Inferior parietal cortex (tissue), 1 donor: ENCODE measurements at regions not wholly inside any gene's neighbourhood (a gene's known extent, or its start where the extent isn't known, plus 50 kb on each side); places are given as distances from the start of the nearest gene placed in this dataset.

Source experiments
- DNase-seq: peaks from one replicate; pipeline ENCODE4 v3.0.0-alpha.2; 2016; ENCODE audit errors: extremely low spot score

GRCh38 chr9:107118863-107119624 is 164.0 kb upstream of the RAD23B start:
- DNase-seq, result no peak

DNA sequence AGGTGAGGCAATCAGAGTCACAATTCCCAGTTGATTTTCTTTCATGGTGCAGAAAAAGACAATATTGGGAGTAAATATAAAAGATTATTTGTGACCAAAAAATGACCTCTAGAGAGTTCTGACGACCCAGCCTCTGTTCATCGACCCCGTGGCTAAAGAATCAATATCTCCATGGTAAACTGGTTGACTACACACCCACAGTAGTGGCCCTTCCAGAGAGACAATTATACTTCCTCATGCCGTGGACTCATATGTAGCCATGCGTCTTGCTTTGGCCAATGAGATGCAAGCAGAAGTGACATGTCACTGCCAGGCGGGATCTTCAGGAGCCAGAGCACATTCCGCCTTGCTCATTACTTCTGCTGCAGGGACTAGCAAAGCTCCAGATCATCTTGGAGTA is 163.3 kb upstream of the RAD23B start:
- DNase-seq, result no peak

GRCh38 chr9:107123389-107123788 is 159.7 kb upstream of the RAD23B start:
- DNase-seq, result no peak

DNA sequence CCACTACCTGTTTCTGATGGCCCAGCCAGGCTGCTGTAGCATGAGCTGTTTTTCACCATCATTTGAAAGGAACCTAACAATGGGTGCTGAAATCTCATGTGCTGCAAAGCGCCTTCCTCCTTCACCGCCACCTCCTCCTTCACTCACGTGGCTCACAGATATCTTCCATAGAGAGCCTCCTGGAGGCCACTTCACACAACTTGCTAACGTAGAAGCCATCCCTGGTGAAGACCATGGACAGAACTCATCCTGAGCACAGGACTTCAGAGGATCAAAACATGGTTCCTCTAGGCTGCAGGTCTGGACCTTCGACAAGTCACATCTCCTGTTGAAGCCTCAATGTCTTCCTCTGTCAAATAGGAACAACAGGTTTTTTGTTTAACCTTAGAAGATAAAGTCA is 155.5 kb upstream of the RAD23B start:
- DNase-seq, result no peak

DNA sequence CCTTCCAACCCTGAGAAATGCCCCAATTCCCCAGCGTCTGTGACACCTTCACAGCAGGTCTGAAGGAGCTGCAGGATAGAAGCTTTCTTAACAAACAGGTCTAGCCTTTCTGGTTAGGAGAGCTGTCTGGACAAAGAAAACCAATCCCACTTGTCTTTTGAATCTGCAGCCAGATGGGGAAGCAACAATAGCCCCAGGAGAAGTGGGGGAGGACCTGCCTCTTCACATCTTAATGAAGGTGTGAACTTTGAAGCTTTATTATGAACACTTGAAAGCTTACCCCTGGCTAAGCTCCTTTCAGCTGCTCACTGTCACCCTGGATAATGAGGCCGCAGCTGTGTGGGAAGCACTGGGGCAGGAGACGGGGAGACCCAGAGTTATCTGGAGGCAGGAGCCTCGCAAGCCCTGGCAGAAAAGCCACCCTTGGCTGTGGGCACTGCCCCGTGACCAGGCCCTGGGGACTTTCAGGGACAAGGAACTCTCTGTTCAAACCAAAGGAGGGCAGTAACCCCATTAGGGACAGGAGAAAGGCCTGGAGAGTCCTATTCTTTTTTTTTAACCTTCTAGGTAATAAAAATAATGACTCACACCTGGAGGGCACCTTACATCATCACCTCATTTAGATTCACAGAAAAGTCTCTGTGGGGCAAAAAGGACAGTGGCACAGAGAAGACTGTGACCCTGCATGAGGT is 151.8 kb upstream of the RAD23B start:
- no peak for DNase-seq

DNA sequence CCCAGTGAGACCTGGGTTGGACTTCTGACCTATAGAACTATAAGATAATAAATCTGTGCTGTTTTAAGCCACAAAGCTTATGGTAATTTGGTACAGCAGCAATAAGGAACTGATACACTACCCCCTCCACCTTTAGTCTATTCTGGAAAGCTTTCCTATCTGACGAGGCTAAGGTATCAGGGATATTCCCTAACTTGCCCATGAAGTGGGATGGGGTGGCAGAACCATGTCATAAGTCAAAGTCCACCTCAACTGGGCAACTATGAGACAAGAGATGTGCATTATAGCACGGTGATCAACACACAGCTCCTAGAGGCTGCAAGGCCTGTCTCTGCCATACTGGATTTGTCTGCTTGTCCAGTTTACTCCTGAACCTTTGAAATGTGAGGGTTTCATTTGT is 146.8 kb upstream of the RAD23B start:
- DNase-seq, result no peak

GRCh38 chr9:107137495-107138202 is 145.4 kb upstream of the RAD23B start:
- peak; percentile 52 for DNase-seq

DNA sequence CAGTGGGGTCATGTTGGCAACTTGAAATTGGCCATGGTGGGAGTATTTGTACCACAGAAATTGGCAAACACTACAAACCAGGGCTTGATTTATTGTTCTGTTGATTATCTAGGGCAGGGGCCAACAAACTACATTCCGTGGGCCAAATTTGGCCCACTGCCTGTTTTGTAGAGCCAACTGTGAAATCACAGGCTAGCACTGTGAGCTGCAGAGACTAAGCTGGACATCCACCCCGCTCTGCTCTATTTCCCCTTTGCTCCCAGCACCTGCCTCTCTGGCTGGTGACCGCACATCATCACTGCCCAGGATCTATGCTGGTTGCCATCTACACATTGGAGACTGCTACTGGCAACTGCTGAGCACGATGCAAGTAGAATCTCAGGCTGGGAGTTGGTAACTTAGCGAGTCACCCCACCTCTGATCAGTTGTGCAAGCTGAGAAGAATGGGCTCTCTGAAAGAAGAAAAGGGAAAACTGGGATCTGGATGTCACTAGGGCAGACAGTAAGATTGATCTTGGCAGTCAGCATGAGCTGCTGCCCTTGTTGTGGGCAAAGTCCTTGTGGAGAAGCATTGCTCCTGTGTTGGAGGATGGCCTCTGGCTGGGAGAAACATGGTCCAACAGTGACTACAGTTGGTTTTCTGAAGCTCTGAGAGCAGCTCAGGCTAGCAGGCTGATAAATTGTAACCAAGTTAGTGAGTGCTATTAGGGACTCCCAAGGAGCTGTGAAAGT is 144.7 kb upstream of the RAD23B start:
- no peak for DNase-seq

GRCh38 chr9:107141967-107142366 is 141.1 kb upstream of the RAD23B start:
- no peak for DNase-seq

DNA sequence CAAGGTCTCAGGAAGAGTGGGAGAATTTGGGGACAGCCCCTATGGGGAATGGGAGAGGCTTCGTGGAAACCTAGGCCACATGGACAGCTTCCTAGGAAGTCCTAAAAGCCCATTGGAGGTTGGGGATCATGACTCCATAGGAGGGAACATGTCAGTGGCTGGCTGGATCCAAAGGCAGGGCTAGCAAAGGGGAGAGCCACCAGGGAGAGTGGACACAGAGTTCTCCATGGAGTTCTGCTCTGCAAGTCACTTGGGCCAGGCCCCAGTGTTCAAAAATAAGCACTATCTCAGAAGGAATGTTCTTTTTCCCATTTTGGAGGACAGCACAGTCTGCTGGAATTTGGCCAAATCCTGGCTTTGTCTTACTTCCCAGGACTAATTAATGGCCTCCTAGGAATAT is 140.6 kb upstream of the RAD23B start:
- no peak for DNase-seq

GRCh38 chr9:107142896-107143603 is 140.0 kb upstream of the RAD23B start:
- no peak for DNase-seq

DNA sequence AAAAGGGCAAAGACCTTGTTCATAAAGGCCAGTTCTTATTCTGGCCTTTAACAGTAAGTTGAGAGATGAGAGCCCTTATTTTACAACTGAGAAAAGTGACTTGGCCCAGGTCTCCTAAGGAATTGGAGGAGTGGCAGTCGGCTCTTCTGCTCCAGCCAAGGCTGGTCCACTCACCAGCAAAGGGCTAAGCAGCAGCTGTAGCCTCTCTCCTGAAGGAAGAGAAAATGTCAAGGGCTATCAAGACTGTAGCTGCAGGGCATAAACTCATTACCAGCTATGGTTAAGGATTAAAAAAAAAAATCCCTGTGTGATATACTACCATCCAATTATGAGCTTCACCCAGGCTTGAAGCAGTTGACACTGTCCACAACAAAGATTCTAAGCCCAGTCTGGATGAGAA is 138.6 kb upstream of the RAD23B start:
- no peak for DNase-seq

DNA sequence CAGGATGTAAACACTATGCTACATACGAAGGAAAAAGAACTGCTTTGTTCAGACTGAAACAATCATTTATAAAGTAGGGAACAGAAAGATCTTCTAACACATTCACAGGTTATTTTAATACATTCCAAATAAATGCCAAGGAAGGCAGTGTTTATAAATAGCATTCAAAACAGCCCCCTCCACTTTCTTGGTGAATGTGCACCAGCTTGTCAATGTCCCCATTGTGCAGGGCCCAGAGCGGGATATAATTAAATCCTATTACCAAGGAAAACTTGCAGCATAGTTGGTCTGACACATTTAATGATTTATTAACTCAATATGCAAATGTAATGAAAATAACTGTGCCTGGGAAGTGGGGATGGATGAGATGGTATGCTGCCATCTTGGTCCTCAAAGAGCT is 135.9 kb upstream of the RAD23B start:
- no peak for DNase-seq

- DNase-seq, result no peak
These were observed 134.9 kb upstream of the RAD23B start for GRCh38 chr9:107148216-107148615.

GRCh38 chr9:107149756-107150155 is 133.3 kb upstream of the RAD23B start:
- DNase-seq, result no peak

DNA sequence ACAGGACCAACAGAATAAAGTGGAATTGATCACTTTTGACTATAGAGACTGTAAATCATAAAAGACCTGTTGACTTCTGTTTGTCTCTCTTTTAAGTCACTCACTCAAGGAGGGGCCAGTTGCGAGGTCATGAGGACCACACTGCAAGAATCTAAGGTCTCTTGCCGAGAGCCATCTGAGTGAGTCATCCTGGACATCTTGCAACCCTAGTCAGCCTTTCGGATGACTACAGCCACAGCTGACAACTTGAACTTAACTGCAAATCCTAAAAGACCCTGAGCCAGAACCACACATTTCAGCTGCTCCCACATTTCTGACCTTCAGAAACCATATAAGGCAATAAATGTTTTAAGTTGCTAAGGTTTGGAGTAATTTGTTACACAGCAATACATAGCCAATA is 129.7 kb upstream of the RAD23B start:
- no peak for DNase-seq

- DNase-seq, result no peak
These were observed 128.8 kb upstream of the RAD23B start for GRCh38 chr9:107154291-107154690.

DNA sequence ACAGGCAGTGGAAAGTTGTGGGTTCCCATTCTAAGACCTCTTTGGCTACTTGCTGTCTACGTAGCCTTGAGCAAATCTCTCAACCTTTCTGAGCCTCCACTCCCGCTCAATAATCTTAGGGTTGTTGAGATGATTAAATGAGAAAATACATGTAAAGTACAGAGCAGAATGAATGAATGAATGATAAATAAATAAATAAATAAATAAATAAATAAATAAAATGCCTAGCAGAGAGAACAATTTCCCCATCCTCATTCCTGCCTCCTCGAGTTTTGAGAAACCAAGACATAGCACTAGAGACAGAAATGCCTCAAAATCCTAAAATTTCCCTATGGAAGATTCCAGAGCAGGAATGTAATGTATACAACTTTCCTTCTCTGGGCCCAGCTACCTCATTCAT is 128.3 kb upstream of the RAD23B start:
- no peak for DNase-seq

- DNase-seq, result no peak
These were observed 127.7 kb upstream of the RAD23B start for GRCh38 chr9:107155244-107155817.

GRCh38 chr9:107158321-107158720 is 124.8 kb upstream of the RAD23B start:
- DNase-seq, result no peak

- no peak for DNase-seq
These were observed 121.7 kb upstream of the RAD23B start for GRCh38 chr9:107161338-107161737.
